ENCODE measurements at regions not wholly inside any gene's neighbourhood (a gene's known extent, or its start where the extent isn't known, plus 50 kb on each side); places are given as distances from the start of the nearest gene placed in this dataset.

- H3K9ac ChIP-seq (ENCODE audit: low read depth, low read length): no peak overlapping the region
- no peak overlapping the region for H3K4me3 ChIP-seq (ENCODE audit: low read length)
- H3K4me1 ChIP-seq (ENCODE audit: insufficient read depth, low read length): no peaks in the 10 kb centered on the region; the same call in 1 of the 2 replicates
- WGBS: 90% methylated on average over 10 of the region's 10 CpGs
- H3K27me3 ChIP-seq (ENCODE audit: insufficient read depth, low read length): no peaks in the 10 kb centered on the region
- no peak overlapping the region for H3K27ac ChIP-seq (ENCODE audit: low read depth, low read length)
- H3K36me3 ChIP-seq (ENCODE audit: insufficient read depth, low read length): no peaks in the 10 kb centered on the region
- H3K9me3 ChIP-seq (ENCODE audit: insufficient read depth, low read depth, low read length): 0 out of 2 replicates have a peak, but pooled peaks cover under 1% of the 10 kb centered on the region
Measured at GRCh38 chr6:164554700-164555476, 754.5 kb downstream of the C6orf118 start.

GRCh38 chr6:164554226-164554625, 755.2 kb downstream of the C6orf118 start:
- WGBS: 95% methylated on average over 3 of the region's 3 CpGs
- Histone ChIP-seq H3K9me3 (ENCODE audit: insufficient read depth, low read depth, low read length) (no peaks in the 10 kb centered on the region), H3K27ac (ENCODE audit: low read depth, low read length) (no peak overlapping the region), H3K36me3 (ENCODE audit: insufficient read depth, low read length) (no peaks in the 10 kb centered on the region), H3K4me1 (ENCODE audit: insufficient read depth, low read length) (no peaks in the 10 kb centered on the region; the same call in 1 of the 2 replicates), H3K9ac (ENCODE audit: low read depth, low read length) (no peak overlapping the region), H3K27me3 (ENCODE audit: insufficient read depth, low read length) (no peaks in the 10 kb centered on the region), H3K4me3 (ENCODE audit: low read length) (no peak overlapping the region)

- no peaks in the 10 kb centered on the region for H3K36me3 ChIP-seq (ENCODE audit: insufficient read depth, low read length)
- 93% methylated on average over 4 of the region's 4 CpGs for WGBS
- no peaks in the 10 kb centered on the region for H3K9me3 ChIP-seq (ENCODE audit: insufficient read depth, low read depth, low read length)
- no peaks in the 10 kb centered on the region; the same call in 1 of the 2 replicates for H3K4me1 ChIP-seq (ENCODE audit: insufficient read depth, low read length)
- H3K4me3 ChIP-seq (ENCODE audit: low read length): no peak overlapping the region
- H3K27ac ChIP-seq (ENCODE audit: low read depth, low read length): no peak overlapping the region
- no peaks in the 10 kb centered on the region for H3K27me3 ChIP-seq (ENCODE audit: insufficient read depth, low read length)
- no peak overlapping the region for H3K9ac ChIP-seq (ENCODE audit: low read depth, low read length)
Measured at GRCh38 chr6:164551706-164552105, 757.7 kb downstream of the C6orf118 start.

GRCh38 chr6:164547076-164547475, 762.3 kb downstream of the C6orf118 start:
- no peak overlapping the region for H3K27ac ChIP-seq (ENCODE audit: low read depth, low read length)
- H3K9me3 ChIP-seq (ENCODE audit: insufficient read depth, low read depth, low read length): no peaks in the 10 kb centered on the region
- no peak overlapping the region for H3K4me3 ChIP-seq (ENCODE audit: low read length)
- 100% methylated on average over 2 of the region's 3 CpGs for WGBS
- H3K27me3 ChIP-seq (ENCODE audit: insufficient read depth, low read length): no peaks in the 10 kb centered on the region
- no peak overlapping the region for H3K9ac ChIP-seq (ENCODE audit: low read depth, low read length)
- no peaks in the 10 kb centered on the region for H3K4me1 ChIP-seq (ENCODE audit: insufficient read depth, low read length)
- no peaks in the 10 kb centered on the region for H3K36me3 ChIP-seq (ENCODE audit: insufficient read depth, low read length)

- no peak overlapping the region for H3K9ac ChIP-seq (ENCODE audit: low read depth, low read length)
- H3K36me3 ChIP-seq (ENCODE audit: insufficient read depth, low read length): no peaks in the 10 kb centered on the region
- no peaks in the 10 kb centered on the region for H3K4me1 ChIP-seq (ENCODE audit: insufficient read depth, low read length)
- whole genome bisulfite sequencing: 95% methylated on average over 2 of the region's 2 CpGs
- H3K27ac ChIP-seq (ENCODE audit: low read depth, low read length): no peak overlapping the region
- H3K4me3 ChIP-seq (ENCODE audit: low read length): no peak overlapping the region
- no peaks in the 10 kb centered on the region for H3K27me3 ChIP-seq (ENCODE audit: insufficient read depth, low read length)
- no peaks in the 10 kb centered on the region for H3K9me3 ChIP-seq (ENCODE audit: insufficient read depth, low read depth, low read length)
Measured at GRCh38 chr6:164546263-164546662, 763.1 kb downstream of the C6orf118 start.

GRCh38 chr6:164534070-164534766, 775.2 kb downstream of the C6orf118 start:
- Histone ChIP-seq H3K27me3 (ENCODE audit: insufficient read depth, low read length) (no peaks in the 10 kb centered on the region), H3K9ac (ENCODE audit: low read depth, low read length) (no peak overlapping the region), H3K9me3 (ENCODE audit: insufficient read depth, low read depth, low read length) (0 out of 2 replicates have a peak, but pooled peaks cover 4% of the 10 kb centered on the region), H3K4me1 (ENCODE audit: insufficient read depth, low read length) (no peaks in the 10 kb centered on the region), H3K4me3 (ENCODE audit: low read length) (no peak overlapping the region), H3K27ac (ENCODE audit: low read depth, low read length) (no peak overlapping the region), H3K36me3 (ENCODE audit: insufficient read depth, low read length) (no peaks in the 10 kb centered on the region)
- 98% methylated on average over 10 of the region's 10 CpGs for WGBS

GRCh38 chr6:164533045-164533362, 776.4 kb downstream of the C6orf118 start:
- Histone ChIP-seq H3K9me3 (ENCODE audit: insufficient read depth, low read depth, low read length) (0 out of 2 replicates have a peak, but pooled peaks cover 4% of the 10 kb centered on the region), H3K9ac (ENCODE audit: low read depth, low read length) (no peak overlapping the region), H3K27me3 (ENCODE audit: insufficient read depth, low read length) (no peaks in the 10 kb centered on the region), H3K27ac (ENCODE audit: low read depth, low read length) (no peak overlapping the region), H3K4me3 (ENCODE audit: low read length) (no peak overlapping the region), H3K4me1 (ENCODE audit: insufficient read depth, low read length) (no peaks in the 10 kb centered on the region), H3K36me3 (ENCODE audit: insufficient read depth, low read length) (no peaks in the 10 kb centered on the region)
- 90% methylated on average over 5 of the region's 5 CpGs for WGBS

- no peaks in the 10 kb centered on the region for H3K27me3 ChIP-seq (ENCODE audit: insufficient read depth, low read length)
- 91% methylated on average over 9 of the region's 9 CpGs for WGBS
- H3K9ac ChIP-seq (ENCODE audit: low read depth, low read length): no peak overlapping the region
- H3K4me1 ChIP-seq (ENCODE audit: insufficient read depth, low read length): no peaks in the 10 kb centered on the region
- no peak overlapping the region for H3K27ac ChIP-seq (ENCODE audit: low read depth, low read length)
- H3K4me3 ChIP-seq (ENCODE audit: low read length): no peak overlapping the region
- H3K9me3 ChIP-seq (ENCODE audit: insufficient read depth, low read depth, low read length): 0 out of 2 replicates have a peak, but pooled peaks cover 4% of the 10 kb centered on the region
- no peaks in the 10 kb centered on the region for H3K36me3 ChIP-seq (ENCODE audit: insufficient read depth, low read length)
Measured at GRCh38 chr6:164532198-164533044, 777.0 kb downstream of the C6orf118 start.

- H3K4me1 ChIP-seq (ENCODE audit: insufficient read depth, low read length): no peaks in the 10 kb centered on the region
- H3K4me3 ChIP-seq (ENCODE audit: low read length): no peak overlapping the region
- peaks cover 2% of the 10 kb centered on the region; the same call in 1 of the 2 replicates for H3K9me3 ChIP-seq (ENCODE audit: insufficient read depth, low read depth, low read length)
- H3K27ac ChIP-seq (ENCODE audit: low read depth, low read length): no peak overlapping the region
- no peaks in the 10 kb centered on the region for H3K27me3 ChIP-seq (ENCODE audit: insufficient read depth, low read length)
- H3K9ac ChIP-seq (ENCODE audit: low read depth, low read length): no peak overlapping the region
- WGBS: 96% methylated on average over 2 of the region's 3 CpGs
- H3K36me3 ChIP-seq (ENCODE audit: insufficient read depth, low read length): no peaks in the 10 kb centered on the region
Measured at GRCh38 chr6:164531736-164532135, 777.7 kb downstream of the C6orf118 start.

- no peaks in the 10 kb centered on the region for H3K36me3 ChIP-seq (ENCODE audit: insufficient read depth, low read length)
- no peak overlapping the region for H3K9ac ChIP-seq (ENCODE audit: low read depth, low read length)
- 96% methylated on average over 3 of the region's 3 CpGs for WGBS
- no peak overlapping the region for H3K4me3 ChIP-seq (ENCODE audit: low read length)
- no peak overlapping the region for H3K27ac ChIP-seq (ENCODE audit: low read depth, low read length)
- H3K27me3 ChIP-seq (ENCODE audit: insufficient read depth, low read length): no peaks in the 10 kb centered on the region
- H3K4me1 ChIP-seq (ENCODE audit: insufficient read depth, low read length): no peaks in the 10 kb centered on the region
- peaks cover 21% of the 10 kb centered on the region for H3K9me3 ChIP-seq (ENCODE audit: insufficient read depth, low read depth, low read length)
Measured at GRCh38 chr6:164528539-164528938, 780.9 kb downstream of the C6orf118 start.

Data from HUES64 (cell line).